ENCODE measurements at regions not wholly inside any gene's neighbourhood (a gene's known extent, or its start where the extent isn't known, plus 50 kb on each side); places are given as distances from the start of the nearest gene placed in this dataset.

DNA sequence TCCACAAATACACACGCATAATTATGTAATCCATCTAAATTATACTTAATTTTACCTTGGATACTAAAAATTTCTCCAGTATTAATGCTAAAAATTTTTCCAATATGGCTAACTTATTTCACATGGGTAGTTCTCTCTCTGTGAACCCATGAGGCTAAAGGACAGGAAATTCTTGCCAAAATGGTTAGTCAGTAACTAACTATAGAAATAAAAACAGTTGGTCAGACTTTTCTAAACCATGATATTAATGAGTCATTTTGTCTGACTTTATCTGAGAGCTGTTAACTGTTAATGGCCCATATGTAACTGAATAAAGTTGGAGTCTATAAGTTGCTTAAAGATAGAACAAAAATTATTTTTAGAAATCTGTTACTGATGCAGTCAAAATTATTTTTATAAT, 549.4 kb downstream of the TLL1 start:
- peak; percentile 1 for DNase-seq (ENCODE audit: low read depth, low spot score)
- Histone ChIP-seq H3K4me3 (ENCODE audit: low read depth, low read length) (no peak overlapping the region), H3K9me3 (ENCODE audit: control insufficient read depth, insufficient read depth, low read length) (peaks cover 15% of the 10 kb centered on the region; the same call in 1 of the 2 replicates), H3K27ac (ENCODE audit: low read depth, low read length) (no peak overlapping the region), H3K27me3 (ENCODE audit: control insufficient read depth, insufficient read depth, low read length) (no peaks in the 10 kb centered on the region)
- TF ChIP-seq, protein P1, sequence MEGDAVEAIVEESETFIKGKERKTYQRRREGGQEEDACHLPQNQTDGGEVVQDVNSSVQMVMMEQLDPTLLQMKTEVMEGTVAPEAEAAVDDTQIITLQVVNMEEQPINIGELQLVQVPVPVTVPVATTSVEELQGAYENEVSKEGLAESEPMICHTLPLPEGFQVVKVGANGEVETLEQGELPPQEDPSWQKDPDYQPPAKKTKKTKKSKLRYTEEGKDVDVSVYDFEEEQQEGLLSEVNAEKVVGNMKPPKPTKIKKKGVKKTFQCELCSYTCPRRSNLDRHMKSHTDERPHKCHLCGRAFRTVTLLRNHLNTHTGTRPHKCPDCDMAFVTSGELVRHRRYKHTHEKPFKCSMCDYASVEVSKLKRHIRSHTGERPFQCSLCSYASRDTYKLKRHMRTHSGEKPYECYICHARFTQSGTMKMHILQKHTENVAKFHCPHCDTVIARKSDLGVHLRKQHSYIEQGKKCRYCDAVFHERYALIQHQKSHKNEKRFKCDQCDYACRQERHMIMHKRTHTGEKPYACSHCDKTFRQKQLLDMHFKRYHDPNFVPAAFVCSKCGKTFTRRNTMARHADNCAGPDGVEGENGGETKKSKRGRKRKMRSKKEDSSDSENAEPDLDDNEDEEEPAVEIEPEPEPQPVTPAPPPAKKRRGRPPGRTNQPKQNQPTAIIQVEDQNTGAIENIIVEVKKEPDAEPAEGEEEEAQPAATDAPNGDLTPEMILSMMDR (IDR thresholded peaks at IDR 0.05; ENCODE audit: low read depth, low read length): no peak
- ChIA-PET CTCF (no interaction called here), POLR2A (no interaction called here)

DNA sequence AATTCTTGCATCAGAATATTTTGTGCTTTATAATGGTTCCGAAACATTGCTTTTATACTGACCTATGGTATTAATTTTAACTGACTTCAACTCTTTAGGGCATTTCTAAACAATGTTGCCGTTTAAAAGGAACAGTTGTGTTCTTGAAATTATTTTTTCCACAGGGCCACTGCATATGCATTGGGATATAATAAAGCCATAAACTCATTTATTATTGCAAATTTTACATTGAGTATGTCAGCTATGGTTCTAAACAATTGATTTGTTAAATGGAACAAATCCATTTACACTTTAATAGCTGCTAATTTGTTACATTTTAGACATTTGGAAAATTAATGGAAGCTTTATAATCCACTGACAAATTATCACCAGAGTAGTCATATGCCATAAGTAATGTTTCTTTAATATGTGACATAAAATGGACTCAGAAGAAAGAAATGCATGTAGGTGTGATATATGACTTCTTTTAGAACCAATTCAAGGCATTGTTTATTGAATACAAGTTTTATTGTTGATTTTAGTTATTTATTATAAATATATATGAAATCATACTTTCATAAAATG, 553.3 kb downstream of the TLL1 start:
- TF ChIP-seq, protein P1 (IDR thresholded peaks at IDR 0.05; ENCODE audit: low read depth, low read length): no peak
- DNase-seq (ENCODE audit: low read depth, low spot score): no peak
- Histone ChIP-seq H3K4me3 (ENCODE audit: low read depth, low read length) (no peak overlapping the region), H3K27ac (ENCODE audit: low read depth, low read length) (no peak overlapping the region), H3K9me3 (ENCODE audit: control insufficient read depth, insufficient read depth, low read length) (peaks cover under 1% of the 10 kb centered on the region; the same call in 1 of the 2 replicates), H3K27me3 (ENCODE audit: control insufficient read depth, insufficient read depth, low read length) (no peaks in the 10 kb centered on the region)
- ChIA-PET CTCF (no interaction called here), POLR2A (no interaction called here)

DNA sequence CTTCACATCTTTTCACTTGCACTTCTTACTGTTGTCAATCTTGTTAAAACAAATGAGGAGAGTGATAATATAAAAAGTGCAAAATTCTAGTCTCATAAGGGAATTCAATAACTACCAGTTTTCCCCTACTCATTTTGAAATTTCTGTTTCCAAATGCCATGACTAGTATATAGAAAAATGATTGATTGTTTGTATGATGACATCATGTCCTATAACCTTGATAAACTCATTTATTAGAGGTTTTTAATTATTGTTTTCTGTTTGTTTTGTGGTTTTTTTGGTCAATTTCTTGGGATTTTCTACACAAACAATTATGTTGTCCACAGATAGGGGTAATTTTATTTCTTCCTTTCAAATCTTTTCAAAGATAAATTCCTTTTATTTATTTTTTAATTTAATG, 559.1 kb downstream of the TLL1 start:
- no peak for DNase-seq (ENCODE audit: low read depth, low spot score)
- Histone ChIP-seq H3K27me3 (ENCODE audit: control insufficient read depth, insufficient read depth, low read length) (no peaks in the 10 kb centered on the region), H3K9me3 (ENCODE audit: control insufficient read depth, insufficient read depth, low read length) (no peaks in the 10 kb centered on the region), H3K27ac (ENCODE audit: low read depth, low read length) (no peak overlapping the region), H3K4me3 (ENCODE audit: low read depth, low read length) (no peak overlapping the region)
- POLR2A ChIA-PET: no interaction called here
- CTCF ChIA-PET: no interaction called here
- TF ChIP-seq, protein P1 (IDR thresholded peaks at IDR 0.05; ENCODE audit: low read depth, low read length): no peak

DNA sequence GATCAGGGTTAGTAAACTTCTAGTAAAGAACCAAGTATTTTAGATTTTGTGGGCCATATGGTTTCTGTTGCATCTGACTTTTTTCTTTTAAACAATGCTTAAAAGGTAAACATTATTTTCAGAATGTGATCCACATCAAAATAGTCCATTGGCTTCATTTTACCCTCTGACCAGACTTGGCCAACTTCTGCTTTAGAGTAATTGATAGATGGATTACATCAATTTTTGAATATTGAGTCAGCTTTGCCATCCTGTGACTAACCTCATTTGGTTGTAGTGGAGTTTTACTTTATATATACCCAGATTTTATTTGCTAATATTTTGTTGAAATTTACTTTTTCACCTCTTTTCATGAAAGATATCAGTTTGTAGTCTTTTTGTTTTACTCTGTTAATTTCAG, 559.8 kb downstream of the TLL1 start:
- no peak overlapping the region for H3K4me3 ChIP-seq (ENCODE audit: low read depth, low read length)
- DNase-seq (ENCODE audit: low read depth, low spot score): no peak
- ChIA-PET CTCF (no interaction called here), POLR2A (no interaction called here)
- TF ChIP-seq, protein P1 (IDR thresholded peaks at IDR 0.05; ENCODE audit: low read depth, low read length): no peak
- H3K9me3 ChIP-seq (ENCODE audit: control insufficient read depth, insufficient read depth, low read length): no peaks in the 10 kb centered on the region
- H3K27me3 ChIP-seq (ENCODE audit: control insufficient read depth, insufficient read depth, low read length): no peaks in the 10 kb centered on the region
- no peak overlapping the region for H3K27ac ChIP-seq (ENCODE audit: low read depth, low read length)

DNA sequence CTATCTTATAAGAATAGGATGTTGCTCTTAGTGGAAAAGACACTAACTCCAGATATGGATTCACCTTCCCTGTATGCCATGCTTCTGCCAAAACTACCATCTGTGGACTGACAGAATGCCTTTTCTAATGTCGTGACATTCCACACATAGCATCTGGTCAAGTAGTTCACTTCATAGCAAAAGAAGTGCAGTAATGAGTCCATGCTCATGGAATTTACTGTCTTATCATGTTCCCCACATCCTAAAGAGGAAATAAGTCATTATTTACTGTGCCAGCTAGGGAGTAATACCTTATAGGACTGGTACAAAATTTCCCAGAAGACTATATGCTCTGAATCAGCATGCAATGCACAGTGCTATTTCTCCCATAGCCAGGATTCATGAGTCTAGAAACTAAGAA, 562.4 kb downstream of the TLL1 start:
- ChIA-PET POLR2A (no interaction called here), CTCF (no interaction called here)
- no peak for DNase-seq (ENCODE audit: low read depth, low spot score)
- Histone ChIP-seq H3K9me3 (ENCODE audit: control insufficient read depth, insufficient read depth, low read length) (no peaks in the 10 kb centered on the region), H3K27me3 (ENCODE audit: control insufficient read depth, insufficient read depth, low read length) (no peaks in the 10 kb centered on the region), H3K27ac (ENCODE audit: low read depth, low read length) (no peak overlapping the region), H3K4me3 (ENCODE audit: low read depth, low read length) (no peak overlapping the region)
- TF ChIP-seq, protein P1 (IDR thresholded peaks at IDR 0.05; ENCODE audit: low read depth, low read length): no peak
